Endodermal cell (in vitro differentiated cells): ENCODE measurements at regions not wholly inside any gene's neighbourhood (a gene's known extent, or its start where the extent isn't known, plus 50 kb on each side); places are given as distances from the start of the nearest gene placed in this dataset.

Experiments used
- DNase-seq: peaks from one replicate; pipeline ENCODE4 v3.0.0-alpha.2; 2017
- H3K27ac ChIP-seq: 2 replicates; pipeline ENCODE4 v1.5.1; 2013; ENCODE audit warnings: mild to moderate bottlenecking, low read depth, low read length, moderate library complexity
- H3K27me3 ChIP-seq: 2 replicates; pipeline ENCODE4 v1.6.1; 2013; ENCODE audit warnings: mild to moderate bottlenecking, low read length, moderate library complexity; ENCODE audit not compliant: insufficient read depth, control insufficient read depth, poor library complexity, severe bottlenecking
- H3K36me3 ChIP-seq: 2 replicates; pipeline ENCODE4 v1.7.0; 2013; ENCODE audit warnings: mild to moderate bottlenecking, low read length, moderate library complexity; ENCODE audit not compliant: control insufficient read depth, insufficient read depth
- H3K4me1 ChIP-seq: one replicate; pipeline ENCODE4 v1.7.0; 2013; ENCODE audit warnings: low read length; ENCODE audit not compliant: control insufficient read depth, insufficient read depth
- H3K4me3 ChIP-seq: 2 replicates; pipeline ENCODE4 v1.5.1; 2013; ENCODE audit warnings: mild to moderate bottlenecking, low read length, moderate library complexity
- H3K9ac ChIP-seq: 2 replicates; pipeline ENCODE4 v1.6.1; 2013; ENCODE audit warnings: mild to moderate bottlenecking, low read length, moderate library complexity; ENCODE audit not compliant: poor library complexity, severe bottlenecking; ENCODE audit errors: extremely low read depth
- H3K9me3 ChIP-seq: 2 replicates; pipeline ENCODE4 v1.6.1; 2013; ENCODE audit warnings: mild to moderate bottlenecking, low read length, moderate library complexity; ENCODE audit not compliant: control insufficient read depth
- H3K27ac Mint-ChIP-seq: 2 replicates; pipeline ENCODE4 v1.8.0; 2020; ENCODE audit warnings: mixed read lengths
- H3K27me3 Mint-ChIP-seq: 2 replicates; pipeline ENCODE4 v1.8.0; 2021; ENCODE audit warnings: mild to moderate bottlenecking, mixed read lengths; ENCODE audit not compliant: insufficient read depth
- H3K36me3 Mint-ChIP-seq: 2 replicates; pipeline ENCODE4 v1.8.0; 2020; ENCODE audit warnings: low read depth, mixed read lengths
- H3K4me1 Mint-ChIP-seq: 2 replicates; pipeline ENCODE4 v1.8.0; 2020; ENCODE audit warnings: mixed read lengths
- H3K4me3 Mint-ChIP-seq: 2 replicates; pipeline ENCODE4 v1.8.0; 2020; ENCODE audit warnings: mild to moderate bottlenecking, moderate library complexity, mixed read lengths
- H3K9me3 Mint-ChIP-seq: 2 replicates; pipeline ENCODE4 v1.8.0; 2020; ENCODE audit warnings: mild to moderate bottlenecking, mixed read lengths
- CTCF ChIP-seq: fragments of 200-600 bp; sonication (generic); conservative IDR thresholded peaks from 2 replicates; pipeline ENCODE4 v1.5.0; 2021; ENCODE audit warnings: antibody characterized with exemption, mild to moderate bottlenecking
- WGBS, 2 experiments: methylation state at CpG; one replicate each; pipeline versions ENCODE4 v1.1.5 to v1.1.7; 2013; ENCODE audit warnings: missing lambda C conversion rate in 2 of 2, mixed read lengths in 1 of 2; ENCODE audit not compliant: insufficient coverage in 1 of 2, insufficient read length in 1 of 2; 5-methylcytosine and 5-hydroxymethylcytosine counted together

- H3K4me3 Mint-ChIP-seq = no peak overlapping the region
- H3K9me3 Mint-ChIP-seq = no peaks in the 10 kb centered on the region
- H3K36me3 Mint-ChIP-seq = no peaks in the 10 kb centered on the region
- peaks cover 2% of the 10 kb centered on the region for H3K27me3 Mint-ChIP-seq
- peaks cover 3% of the 10 kb centered on the region for H3K4me1 Mint-ChIP-seq
- Histone ChIP-seq H3K27ac (no peak overlapping the region), H3K4me3 (no peak overlapping the region), H3K36me3 (no peaks in the 10 kb centered on the region), H3K27me3 (no peaks in the 10 kb centered on the region), H3K9ac (no peak overlapping the region), H3K9me3 (no peaks in the 10 kb centered on the region), H3K4me1 (no peaks in the 10 kb centered on the region)
- no peak overlapping the region for H3K27ac Mint-ChIP-seq
- no peak for DNase-seq
- no peak for TF ChIP-seq CTCF
- WGBS, 2 experiments = 91 to 97% methylated on average over 14 to 15 of the region's 15 CpGs
Observed at GRCh38 chr20:50250679-50251382, 60.2 kb downstream of the CEBPB start.

GRCh38 chr20:50251383-50251748, 60.7 kb downstream of the CEBPB start:
- no peaks in the 10 kb centered on the region for H3K4me1 ChIP-seq
- Mint-ChIP-seq H3K27ac (no peak overlapping the region), H3K9me3 (no peaks in the 10 kb centered on the region), H3K4me3 (no peak overlapping the region), H3K4me1 (peaks cover 4% of the 10 kb centered on the region), H3K36me3 (no peaks in the 10 kb centered on the region), H3K27me3 (peaks cover 2% of the 10 kb centered on the region)
- WGBS, 2 experiments = 92% methylated on average over 10 to 11 of the region's 11 CpGs
- H3K27me3 ChIP-seq = no peaks in the 10 kb centered on the region
- TF ChIP-seq CTCF = no peak
- DNase-seq = no peak
- H3K9ac ChIP-seq = no peak overlapping the region
- no peak overlapping the region for H3K4me3 ChIP-seq
- H3K36me3 ChIP-seq = no peaks in the 10 kb centered on the region
- H3K9me3 ChIP-seq = no peaks in the 10 kb centered on the region
- H3K27ac ChIP-seq = no peak overlapping the region

- H3K9me3 ChIP-seq = no peaks in the 10 kb centered on the region
- H3K4me1 Mint-ChIP-seq = peaks cover 6% of the 10 kb centered on the region
- no peak for DNase-seq
- TF ChIP-seq CTCF = no peak
- H3K9me3 Mint-ChIP-seq = no peaks in the 10 kb centered on the region
- no peaks in the 10 kb centered on the region for H3K36me3 ChIP-seq
- WGBS, 2 experiments = 89 to 93% methylated on average over 5 to 7 of the region's 7 CpGs
- no peaks in the 10 kb centered on the region for H3K4me1 ChIP-seq
- H3K4me3 Mint-ChIP-seq = no peak overlapping the region
- no peaks in the 10 kb centered on the region for H3K36me3 Mint-ChIP-seq
- H3K4me3 ChIP-seq = no peak overlapping the region
- no peaks in the 10 kb centered on the region for H3K27me3 ChIP-seq
- peaks cover 2% of the 10 kb centered on the region for H3K27me3 Mint-ChIP-seq
- H3K27ac Mint-ChIP-seq = peak overlapping the region; percentile 23
- no peak overlapping the region for H3K9ac ChIP-seq
- no peak overlapping the region for H3K27ac ChIP-seq
Observed at GRCh38 chr20:50251992-50252511, 61.4 kb downstream of the CEBPB start.
